Neuronal stem cell (in vitro differentiated cells): ENCODE measurements at regions not wholly inside any gene's neighbourhood (a gene's known extent, or its start where the extent isn't known, plus 50 kb on each side); places are given as distances from the start of the nearest gene placed in this dataset.

Experiments
- DNase-seq: peaks from one replicate; pipeline ENCODE4 v3.0.0-alpha.2; 2013; ENCODE audit warnings: low spot score
- H2AFZ ChIP-seq: one replicate; pipeline ENCODE4 v1.6.1; 2013; ENCODE audit warnings: mild to moderate bottlenecking, low read length, inconsistent platforms
- H2AK5ac ChIP-seq: 2 replicates; pipeline ENCODE4 v1.6.1; 2013; ENCODE audit warnings: low read depth, mild to moderate bottlenecking, inconsistent platforms, low read length, moderate library complexity, mixed read lengths
- H2BK120ac ChIP-seq: 2 replicates; pipeline ENCODE4 v1.6.1; 2013; ENCODE audit warnings: low read depth, mild to moderate bottlenecking, inconsistent platforms, low read length, moderate library complexity, mixed read lengths
- H2BK12ac ChIP-seq: one replicate; pipeline ENCODE4 v1.6.1; 2013; ENCODE audit warnings: low read length, inconsistent platforms
- H2BK15ac ChIP-seq: 2 replicates; pipeline ENCODE4 v1.6.1; 2013; ENCODE audit warnings: mild to moderate bottlenecking, low read length, inconsistent platforms, mixed read lengths
- H2BK5ac ChIP-seq: one replicate; pipeline ENCODE4 v1.6.1; 2013; ENCODE audit warnings: inconsistent platforms, mild to moderate bottlenecking, low read length, moderate library complexity
- H3K14ac ChIP-seq: one replicate; pipeline ENCODE4 v1.6.1; 2013; ENCODE audit warnings: low read length, inconsistent platforms
- H3K18ac ChIP-seq: 2 replicates; pipeline ENCODE4 v1.6.1; 2013; ENCODE audit warnings: low read length, inconsistent platforms
- H3K23ac ChIP-seq: 2 replicates; pipeline ENCODE4 v1.6.1; 2013; ENCODE audit warnings: low read depth, mild to moderate bottlenecking, mixed read lengths, low read length, inconsistent platforms; ENCODE audit not compliant: poor library complexity
- H3K27ac ChIP-seq: replicated peaks from 3 replicates; pipeline ENCODE4 v1.5.1; 2013; ENCODE audit warnings: low read length, inconsistent platforms
- H3K27me3 ChIP-seq, 3 experiments: 2 replicates each; pipeline ENCODE4 v1.6.1; 2013; ENCODE audit warnings: low read length in 3 of 3, mild to moderate bottlenecking in 2 of 3, inconsistent platforms in 1 of 3, low read depth in 1 of 3, mixed read lengths in 1 of 3, moderate library complexity in 1 of 3; ENCODE audit not compliant: control insufficient read depth in 3 of 3, insufficient read depth in 3 of 3
- H3K36me3 ChIP-seq, 2 donors: replicated peaks in 1 of 2; 2 replicates each; pipeline ENCODE4 v1.6.1; 2013; ENCODE audit warnings: low read length in 2 of 2; ENCODE audit not compliant: control insufficient read depth in 2 of 2, insufficient read depth in 2 of 2
- H3K4ac ChIP-seq: 2 replicates; pipeline ENCODE4 v1.6.1; 2013; ENCODE audit warnings: inconsistent platforms, mild to moderate bottlenecking, low read length, moderate library complexity
- H3K4me1 ChIP-seq, 2 donors: 1 replicate in 1 of 2; 2 replicates in 1 of 2; pipeline ENCODE4 v1.6.1; 2013; ENCODE audit warnings: low read length in 2 of 2, low read depth in 1 of 2; ENCODE audit not compliant: control insufficient read depth in 2 of 2, insufficient read depth in 1 of 2
- H3K4me2 ChIP-seq: one replicate; pipeline ENCODE4 v1.6.1; 2013; ENCODE audit warnings: mild to moderate bottlenecking, low read length, inconsistent platforms; ENCODE audit not compliant: insufficient read depth, poor library complexity, severe bottlenecking
- H3K4me3 ChIP-seq, 2 donors: 2 replicates each; pipeline ENCODE4 v1.5.1; 2013; ENCODE audit warnings: low read length in 2 of 2, mild to moderate bottlenecking in 2 of 2, inconsistent platforms in 1 of 2, moderate library complexity in 1 of 2
- H3K79me1 ChIP-seq: one replicate; pipeline ENCODE4 v1.6.1; 2013; ENCODE audit warnings: low read depth, mild to moderate bottlenecking, inconsistent platforms, low read length, moderate library complexity
- H3K9ac ChIP-seq: one replicate; pipeline ENCODE4 v1.6.1; 2013; ENCODE audit warnings: mild to moderate bottlenecking, low read depth, low read length, inconsistent platforms; ENCODE audit not compliant: poor library complexity
- H3K9me3 ChIP-seq, 2 donors: replicated peaks in 1 of 2; 2 replicates each; pipeline versions ENCODE3 to v1.6.1; 2013; ENCODE audit warnings: low read length in 2 of 2, mild to moderate bottlenecking in 2 of 2, inconsistent platforms in 1 of 2, low read depth in 1 of 2, mixed read lengths in 1 of 2, moderate library complexity in 1 of 2; ENCODE audit not compliant: control insufficient read depth in 2 of 2, insufficient read depth in 1 of 2
- H4K8ac ChIP-seq: one replicate; pipeline ENCODE4 v1.6.1; 2013; ENCODE audit warnings: low read depth, mild to moderate bottlenecking, inconsistent platforms, low read length, moderate library complexity
- H4K91ac ChIP-seq: one replicate; pipeline ENCODE4 v1.6.1; 2013; ENCODE audit warnings: low read length, low read depth, mild to moderate bottlenecking, inconsistent platforms; ENCODE audit not compliant: poor library complexity
- WGBS, 2 donors: extraction: QIAGEN DNeasy Blood & Tissue Kit; methylation state at CpG; one replicate each; pipeline ENCODE4 v1.1.7; 2013; ENCODE audit warnings: missing lambda C conversion rate in 2 of 2, mixed read lengths in 1 of 2; ENCODE audit not compliant: insufficient read length in 2 of 2, insufficient replicate concordance in 1 of 2; ENCODE audit errors: extremely low coverage in 2 of 2; 5-methylcytosine and 5-hydroxymethylcytosine counted together

- no peaks in the 10 kb centered on the region for H3K79me1 ChIP-seq
- no peak for DNase-seq
- H3K23ac ChIP-seq, result no peak overlapping the region
- no peak overlapping the region for H3K14ac ChIP-seq
- no peak overlapping the region for H3K4ac ChIP-seq
- H4K8ac ChIP-seq, result no peak overlapping the region
- no peak overlapping the region for H2BK120ac ChIP-seq
- no peak overlapping the region for H2BK12ac ChIP-seq
- H2BK15ac ChIP-seq, result no peak overlapping the region
- H3K4me1 ChIP-seq, result no peaks in the 10 kb centered on the region
- no peak overlapping the region for H3K27ac ChIP-seq
- H3K4me3 ChIP-seq, result no peak overlapping the region
- no CpG with 5 or more reads among the region's 5 CpGs for WGBS, 2 donors
- H3K9me3 ChIP-seq, result peaks cover 0 to 3% of the 10 kb centered on the region in 2 donors
- H3K4me2 ChIP-seq, result no peak overlapping the region
- H2BK5ac ChIP-seq, result no peak overlapping the region
- H3K36me3 ChIP-seq, result no peaks in the 10 kb centered on the region
- no peak overlapping the region for H2AK5ac ChIP-seq
- no peak overlapping the region for H2AFZ ChIP-seq
- no peaks in the 10 kb centered on the region for H3K27me3 ChIP-seq
- H4K91ac ChIP-seq, result no peak overlapping the region
- H3K9ac ChIP-seq, result no peak overlapping the region
- no peak overlapping the region for H3K18ac ChIP-seq
Observed at GRCh38 chr1:238239343-238239742, 348.6 kb upstream of the ZP4 start.

DNA sequence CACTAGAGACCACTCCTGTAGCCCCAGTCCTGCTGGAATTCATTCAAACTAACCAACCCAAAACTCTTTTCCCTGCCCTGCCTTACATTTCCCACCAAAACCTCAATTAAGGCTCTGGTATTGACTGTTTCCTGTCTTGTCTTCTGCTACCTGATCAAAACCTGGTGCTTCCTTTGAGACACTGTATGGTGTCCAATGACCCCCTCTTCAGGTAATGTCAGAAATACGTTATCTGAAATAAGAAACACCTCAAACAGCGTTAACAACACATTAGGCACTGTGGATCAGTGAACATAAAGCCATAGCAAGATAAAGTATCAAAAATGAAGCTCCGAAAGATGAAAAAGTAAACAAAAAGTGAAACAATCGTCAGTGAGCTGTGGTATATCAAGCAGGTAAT, 343.2 kb upstream of the ZP4 start:
- Histone ChIP-seq H3K4ac (no peak overlapping the region), H2AK5ac (no peak overlapping the region), H3K14ac (no peak overlapping the region), H3K36me3 (no peaks in the 10 kb centered on the region), H3K4me3 (no peak overlapping the region), H4K8ac (no peak overlapping the region), H3K4me2 (no peak overlapping the region), H2BK12ac (no peak overlapping the region), H3K27me3 (no peaks in the 10 kb centered on the region), H2BK5ac (no peak overlapping the region), H3K18ac (no peak overlapping the region), H2BK120ac (no peak overlapping the region), H3K79me1 (no peaks in the 10 kb centered on the region), H3K23ac (no peak overlapping the region), H3K4me1 (no peaks in the 10 kb centered on the region), H3K27ac (no peak overlapping the region), H2BK15ac (no peak overlapping the region), H3K9me3 (peaks cover 0 to 3% of the 10 kb centered on the region in 2 donors), H4K91ac (no peak overlapping the region), H2AFZ (no peak overlapping the region), H3K9ac (no peak overlapping the region)
- DNase-seq, result no peak
- WGBS, 2 donors, result no CpG with 5 or more reads among the region's 4 CpGs

GRCh38 chr1:238232084-238232710, 341.5 kb upstream of the ZP4 start:
- no peak overlapping the region for H2AK5ac ChIP-seq
- no peak overlapping the region for H3K14ac ChIP-seq
- no peak overlapping the region for H3K27ac ChIP-seq
- H3K27me3 ChIP-seq, result no peaks in the 10 kb centered on the region
- no peak for DNase-seq
- no peak overlapping the region for H3K23ac ChIP-seq
- no peaks in the 10 kb centered on the region for H3K36me3 ChIP-seq
- no peak overlapping the region for H2BK5ac ChIP-seq
- no peak overlapping the region for H3K9ac ChIP-seq
- no peak overlapping the region for H3K18ac ChIP-seq
- no peak overlapping the region for H3K4ac ChIP-seq
- no peak overlapping the region for H4K91ac ChIP-seq
- H3K79me1 ChIP-seq, result no peaks in the 10 kb centered on the region
- H3K4me2 ChIP-seq, result no peak overlapping the region
- H3K9me3 ChIP-seq, result peaks cover 0 to 3% of the 10 kb centered on the region in 2 donors
- H2BK15ac ChIP-seq, result no peak overlapping the region
- no peak overlapping the region for H2BK12ac ChIP-seq
- H2AFZ ChIP-seq, result no peak overlapping the region
- no peak overlapping the region for H3K4me3 ChIP-seq
- no CpG with 5 or more reads among the region's 3 CpGs for WGBS, 2 donors
- H3K4me1 ChIP-seq, result no peaks in the 10 kb centered on the region
- no peak overlapping the region for H2BK120ac ChIP-seq
- H4K8ac ChIP-seq, result no peak overlapping the region

DNA sequence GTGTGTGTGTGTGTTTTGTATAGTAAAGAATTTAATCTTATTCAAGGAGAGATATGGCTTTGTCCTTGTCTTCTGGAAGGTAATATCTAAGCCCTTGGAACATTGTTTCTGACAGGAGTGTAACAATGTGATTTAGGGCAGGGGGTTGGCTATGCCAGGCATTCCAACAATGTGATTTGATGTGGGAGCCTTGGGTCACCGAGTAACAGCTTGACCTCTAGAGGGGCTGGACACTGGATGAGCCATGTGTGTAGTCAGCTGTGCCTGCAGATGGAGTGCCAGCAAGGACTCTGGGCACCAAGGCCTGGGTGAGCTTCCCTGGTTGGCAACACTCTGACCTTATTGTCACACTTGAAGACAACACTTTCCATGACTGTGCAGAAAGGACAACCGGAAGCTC, 336.1 kb upstream of the ZP4 start:
- Histone ChIP-seq H3K79me1 (no peaks in the 10 kb centered on the region), H2BK120ac (no peak overlapping the region), H4K8ac (no peak overlapping the region), H3K27ac (no peak overlapping the region), H4K91ac (no peak overlapping the region), H3K27me3 (no peaks in the 10 kb centered on the region), H3K4me2 (no peak overlapping the region), H3K9ac (peak overlapping the region; percentile 16), H2BK5ac (no peak overlapping the region), H3K18ac (peak overlapping the region; percentile 24), H3K4ac (no peak overlapping the region), H3K9me3 (peaks cover 2 to 3% of the 10 kb centered on the region in 2 donors), H2BK15ac (no peak overlapping the region), H3K4me1 (peaks cover 2% of the 10 kb centered on the region in 2 donors), H3K4me3 (no peak overlapping the region), H3K14ac (no peak overlapping the region), H2BK12ac (no peak overlapping the region), H2AFZ (no peak overlapping the region), H3K36me3 (no peaks in the 10 kb centered on the region), H3K23ac (no peak overlapping the region), H2AK5ac (no peak overlapping the region)
- no peak for DNase-seq
- no CpG with 5 or more reads among the region's 2 CpGs for WGBS, 2 donors
